ENCODE measurements at regions not wholly inside any gene's neighbourhood (a gene's known extent, or its start where the extent isn't known, plus 50 kb on each side); places are given as distances from the start of the nearest gene placed in this dataset.
"Not testable (repeated sequence)": the region's sequence is repeated elsewhere in the genome, so short reads cannot be mapped to it uniquely, and the experiment has no call there.

DNA sequence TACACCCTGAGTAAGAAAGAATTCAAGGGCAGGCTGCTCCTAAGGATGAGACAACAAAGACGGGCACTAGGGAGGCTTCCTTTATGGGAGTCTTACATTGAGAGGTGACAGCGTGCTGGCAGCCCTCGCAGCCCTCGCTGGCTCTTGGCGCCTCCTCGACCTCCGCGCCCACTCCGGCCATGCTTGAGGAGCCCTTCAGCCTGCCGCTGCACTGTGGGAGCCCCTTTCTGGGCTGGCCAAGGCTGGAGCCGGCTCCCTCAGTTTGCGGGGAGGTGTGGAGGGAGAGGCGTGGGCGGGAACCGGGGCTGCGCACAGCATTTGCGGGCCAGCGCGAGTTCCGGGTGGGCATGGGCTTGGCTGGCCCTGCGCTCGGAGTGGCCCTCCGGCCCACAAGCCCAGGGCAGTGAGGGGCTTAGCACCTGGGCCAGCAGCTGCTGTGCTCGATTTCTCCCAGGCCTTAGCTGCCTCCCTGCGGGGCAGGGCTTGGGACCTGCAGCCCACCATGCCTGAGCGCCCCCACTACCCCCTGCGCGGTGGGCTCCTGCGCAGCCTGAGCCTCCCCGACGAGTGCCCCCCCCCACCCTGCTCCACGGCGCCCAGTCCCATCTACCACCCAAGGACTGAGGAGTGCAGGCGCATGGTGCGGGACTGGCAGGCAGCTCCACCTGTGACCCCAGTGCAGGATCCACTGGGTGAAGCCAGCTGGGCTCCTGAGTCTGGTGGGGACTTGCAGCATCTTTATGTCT, 75.3 kb downstream of the BARX1 start:
- DNase-seq (ENCODE audit: low read depth in 2 of 2) = not testable (repeated sequence)

DNA sequence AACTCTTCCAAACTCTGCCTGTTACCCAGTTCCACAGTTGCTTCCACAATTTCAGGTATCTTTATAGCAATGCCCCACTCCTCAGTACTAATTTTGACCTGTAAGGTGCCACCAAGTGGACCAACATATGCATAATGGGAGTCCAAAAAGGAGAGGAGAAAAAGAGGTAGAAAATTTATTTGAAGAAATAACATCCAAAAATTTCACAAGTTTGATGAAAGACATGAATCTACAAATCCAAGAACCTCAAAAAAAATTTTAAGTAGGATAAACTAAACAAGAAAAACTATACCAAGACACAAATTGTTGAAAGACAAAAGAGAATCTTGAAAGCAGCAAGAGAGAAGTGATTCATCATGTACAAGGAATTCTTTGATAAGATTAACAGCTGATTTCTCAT, 79.8 kb downstream of the BARX1 start:
- no peak for DNase-seq (ENCODE audit: low read depth in 2 of 2)

DNA sequence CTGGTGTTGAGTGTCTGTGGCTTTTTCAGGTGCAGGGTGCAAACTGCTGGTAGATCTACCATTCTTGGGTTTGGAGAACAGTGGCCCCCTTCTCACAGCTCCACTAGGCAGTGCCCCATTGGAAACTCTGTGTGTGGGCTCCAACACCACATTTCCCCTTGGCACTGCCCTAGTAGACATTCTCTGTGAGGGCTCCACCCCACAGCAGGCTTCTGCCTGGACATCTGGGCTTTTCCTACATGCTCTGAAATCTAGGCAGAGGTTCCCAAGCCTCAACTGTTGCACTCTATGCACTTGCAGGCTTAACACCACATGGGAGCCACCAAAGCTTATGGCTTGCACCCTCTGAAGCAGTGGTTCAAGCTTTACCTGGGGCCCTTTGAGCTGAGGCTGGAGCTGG, 80.9 kb downstream of the BARX1 start:
- no peak for DNase-seq (ENCODE audit: low read depth in 2 of 2)

DNA sequence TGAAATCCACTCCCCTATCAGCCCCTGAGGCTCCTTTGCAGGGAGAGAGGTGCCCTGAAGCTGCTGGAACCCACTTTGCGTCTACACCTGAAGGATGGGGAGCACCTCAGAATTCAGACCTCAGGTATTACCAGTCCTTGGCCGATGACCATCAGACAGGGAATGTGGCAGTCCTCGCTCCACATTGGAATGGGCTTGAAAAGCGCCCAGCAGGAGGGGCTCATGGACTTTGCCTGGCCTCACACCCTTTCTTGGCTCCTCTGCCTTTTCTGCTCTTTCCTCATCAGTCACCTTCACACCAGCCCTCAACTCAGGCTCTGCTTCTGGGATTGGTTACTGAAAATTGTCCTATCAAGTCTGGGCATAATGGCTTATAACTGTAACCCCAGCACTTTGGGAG, 83.9 kb downstream of the BARX1 start:
- no peak for DNase-seq (ENCODE audit: low read depth in 2 of 2)

DNA sequence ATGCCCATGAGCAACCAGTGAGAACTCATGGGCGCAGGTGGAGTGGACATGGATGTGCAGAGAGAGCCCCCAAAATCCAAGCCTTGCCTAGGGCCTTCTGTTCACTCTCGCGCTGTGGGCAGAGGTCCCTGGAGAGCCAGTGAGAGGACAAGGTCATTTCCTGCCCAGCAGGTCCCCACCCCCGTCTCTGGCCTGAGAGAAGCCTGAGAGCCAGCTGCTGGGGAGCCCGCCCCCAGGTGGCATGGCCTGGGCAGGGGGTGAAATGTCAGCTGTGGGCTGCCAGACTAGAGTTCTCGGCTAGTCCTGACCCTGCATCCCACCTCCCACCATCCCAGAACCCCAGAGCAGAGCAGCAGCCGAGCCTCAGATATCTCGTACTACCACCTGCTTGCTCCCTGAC, 85.3 kb downstream of the BARX1 start:
- no peak for DNase-seq (ENCODE audit: low read depth in 2 of 2)

DNA sequence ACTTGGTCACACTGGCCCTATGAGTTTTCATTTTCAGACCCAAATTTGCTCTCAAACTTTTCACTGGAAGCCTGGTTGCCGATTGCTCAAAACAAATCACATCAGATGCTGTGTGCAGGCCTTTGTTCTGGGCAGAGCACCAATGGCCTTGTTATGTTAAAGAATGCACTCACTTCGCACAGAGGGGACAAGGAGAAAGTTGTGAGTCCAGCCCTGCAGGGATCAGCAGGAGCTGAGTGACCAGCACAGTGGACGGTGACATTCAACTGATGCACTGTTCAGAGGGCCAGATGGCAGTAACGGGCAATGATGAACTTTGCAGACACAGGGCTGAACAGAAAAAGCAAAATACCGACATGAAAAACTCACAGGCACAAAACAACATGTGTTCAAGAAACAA, 86.1 kb downstream of the BARX1 start:
- DNase-seq (ENCODE audit: low read depth in 2 of 2) = no peak

DNA sequence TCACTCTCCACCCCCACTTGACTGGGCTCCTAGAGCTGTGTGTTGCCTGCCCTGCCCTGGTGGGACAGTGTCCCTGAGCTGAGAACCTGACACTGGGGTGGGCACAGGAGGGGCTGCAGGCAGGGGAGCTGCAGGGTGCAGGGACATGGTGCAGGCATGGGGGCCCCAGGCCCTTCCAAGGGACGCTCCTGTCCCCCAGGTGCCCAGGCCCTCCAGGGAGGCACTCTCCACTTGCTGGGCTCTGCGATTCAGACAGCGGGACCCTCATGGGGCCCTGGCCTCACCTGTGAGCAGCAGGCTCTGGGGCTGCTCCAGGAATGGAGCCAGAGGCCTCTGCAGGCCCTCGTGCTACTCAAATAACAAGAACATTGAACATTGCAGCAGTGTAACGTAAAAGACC, 89.4 kb downstream of the BARX1 start:
- no peak for DNase-seq (ENCODE audit: low read depth in 2 of 2)

DNA sequence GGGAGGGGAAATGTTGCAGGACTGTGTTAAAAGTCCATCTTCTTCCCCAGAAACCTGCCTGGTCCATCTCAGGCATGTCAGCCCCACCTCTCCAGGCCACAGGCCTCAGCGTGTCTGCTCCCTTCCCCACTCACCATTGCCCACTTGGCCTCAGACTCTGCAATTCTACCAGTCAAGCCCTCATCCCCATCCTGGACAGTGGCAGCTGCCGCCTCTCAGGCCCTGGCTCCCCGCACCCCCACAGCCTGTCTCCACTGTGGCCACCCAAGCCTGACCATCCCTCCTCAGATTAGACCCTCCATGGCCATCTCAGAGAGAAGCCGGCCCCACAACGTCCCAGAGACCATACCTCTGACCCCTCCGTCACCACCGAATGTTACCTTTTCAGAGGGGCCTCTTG, 89.9 kb downstream of the BARX1 start:
- no peak for DNase-seq (ENCODE audit: low read depth in 2 of 2)

DNA sequence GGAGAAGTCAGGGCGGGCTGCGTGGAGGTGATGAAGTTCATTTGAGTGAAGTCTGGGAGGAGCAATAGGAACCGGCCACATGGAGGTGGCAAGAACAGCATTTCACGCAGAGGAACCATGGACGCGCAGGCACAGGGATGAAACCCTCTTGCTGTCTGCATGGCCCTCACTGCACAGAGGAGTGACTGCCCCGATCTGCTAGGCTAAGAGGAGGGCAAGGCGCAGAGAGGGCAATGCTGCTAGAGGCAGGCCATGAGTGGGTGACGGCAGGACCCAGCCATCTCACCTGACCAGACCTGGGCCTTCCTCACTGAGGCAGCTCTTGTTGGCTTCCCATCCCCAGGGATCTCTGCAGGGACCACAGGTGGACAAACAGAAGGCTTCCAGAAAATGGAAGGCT, 90.3 kb downstream of the BARX1 start:
- DNase-seq (ENCODE audit: low read depth in 2 of 2) = no peak

DNA sequence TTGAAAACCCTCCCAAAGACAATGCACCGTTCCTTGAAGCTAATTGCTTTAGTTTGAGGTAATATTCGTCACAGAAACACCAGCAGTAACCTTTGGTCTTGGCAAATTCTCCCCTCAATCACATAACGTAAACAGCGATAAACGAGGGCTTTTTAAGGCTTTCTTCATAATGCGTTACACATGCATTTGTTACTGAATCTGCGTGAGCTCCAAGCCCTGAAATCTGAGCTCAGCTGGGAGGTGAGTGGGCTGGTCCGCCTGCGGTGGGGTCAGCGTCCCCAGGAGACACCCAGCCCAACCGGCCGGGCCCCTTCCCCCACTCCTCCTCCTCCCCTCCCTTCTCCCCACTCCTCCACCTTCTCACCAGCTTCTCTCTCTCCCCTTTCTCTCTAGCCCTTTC, 91.1 kb downstream of the BARX1 start:
- no peak for DNase-seq (ENCODE audit: low read depth in 2 of 2)

DNA sequence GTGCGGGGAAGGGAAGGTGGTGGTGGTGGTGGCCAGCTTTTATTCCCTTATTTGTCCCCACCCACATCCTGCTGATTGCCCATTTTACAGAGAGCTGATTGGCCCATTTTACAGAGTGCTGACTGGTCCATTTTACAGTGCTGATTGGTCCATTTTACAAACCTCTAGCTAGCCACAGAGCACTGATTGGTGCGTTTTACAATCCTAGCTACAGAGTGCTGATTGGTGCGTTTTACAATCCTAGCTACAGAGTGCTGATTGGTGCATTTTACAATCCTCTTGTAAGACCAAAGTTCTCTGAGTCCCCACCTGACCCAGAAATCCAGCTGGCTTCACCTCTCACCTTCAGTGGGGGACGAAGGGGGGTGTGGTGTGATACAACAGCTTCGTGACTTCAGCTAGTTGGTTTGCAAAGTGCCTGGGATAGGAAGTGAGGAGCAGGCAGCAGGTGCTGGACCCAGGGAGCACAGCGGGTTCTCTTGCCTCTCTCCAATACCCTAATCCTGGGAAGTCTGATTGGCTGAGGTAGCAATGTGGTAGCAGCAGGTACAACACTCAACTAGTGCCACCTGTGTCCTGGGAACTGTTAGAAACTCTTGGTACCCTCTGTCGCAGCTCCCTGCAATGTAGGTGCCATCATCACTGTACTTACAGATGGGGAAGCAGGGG, 92.1 kb downstream of the BARX1 start:
- no peak for DNase-seq (ENCODE audit: low read depth in 2 of 2)

DNA sequence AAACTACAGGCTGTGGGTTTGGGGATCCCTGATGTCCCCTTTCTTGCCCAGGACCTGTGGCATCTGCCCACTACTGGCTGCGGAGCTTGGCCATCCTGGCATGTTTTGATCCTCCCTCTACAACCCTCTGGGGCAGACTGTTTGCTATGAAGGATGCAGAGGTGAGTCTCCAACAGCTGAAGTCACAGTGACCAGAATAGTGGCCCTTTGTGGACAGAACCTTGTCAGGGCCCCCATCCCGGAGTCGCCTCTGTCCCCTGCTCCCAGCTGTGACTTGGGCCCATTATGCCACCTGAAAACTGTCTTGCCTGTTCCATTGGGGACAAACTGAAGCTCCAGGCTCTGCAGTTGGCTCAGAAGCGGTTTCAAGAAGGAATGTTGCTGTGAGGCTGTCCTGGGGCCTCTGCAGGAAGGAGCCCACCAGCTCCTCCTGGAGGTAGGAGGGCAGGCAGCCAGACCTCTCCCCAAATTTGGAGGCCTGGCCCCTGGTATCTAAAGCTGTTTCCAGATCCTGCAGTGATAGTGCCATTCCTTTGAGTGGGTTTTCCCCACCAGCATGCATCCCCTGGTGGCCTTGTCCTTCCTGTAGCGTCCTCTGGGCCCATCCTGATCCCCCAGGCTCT, 93.3 kb downstream of the BARX1 start:
- DNase-seq (ENCODE audit: low read depth in 2 of 2) = no peak

DNA sequence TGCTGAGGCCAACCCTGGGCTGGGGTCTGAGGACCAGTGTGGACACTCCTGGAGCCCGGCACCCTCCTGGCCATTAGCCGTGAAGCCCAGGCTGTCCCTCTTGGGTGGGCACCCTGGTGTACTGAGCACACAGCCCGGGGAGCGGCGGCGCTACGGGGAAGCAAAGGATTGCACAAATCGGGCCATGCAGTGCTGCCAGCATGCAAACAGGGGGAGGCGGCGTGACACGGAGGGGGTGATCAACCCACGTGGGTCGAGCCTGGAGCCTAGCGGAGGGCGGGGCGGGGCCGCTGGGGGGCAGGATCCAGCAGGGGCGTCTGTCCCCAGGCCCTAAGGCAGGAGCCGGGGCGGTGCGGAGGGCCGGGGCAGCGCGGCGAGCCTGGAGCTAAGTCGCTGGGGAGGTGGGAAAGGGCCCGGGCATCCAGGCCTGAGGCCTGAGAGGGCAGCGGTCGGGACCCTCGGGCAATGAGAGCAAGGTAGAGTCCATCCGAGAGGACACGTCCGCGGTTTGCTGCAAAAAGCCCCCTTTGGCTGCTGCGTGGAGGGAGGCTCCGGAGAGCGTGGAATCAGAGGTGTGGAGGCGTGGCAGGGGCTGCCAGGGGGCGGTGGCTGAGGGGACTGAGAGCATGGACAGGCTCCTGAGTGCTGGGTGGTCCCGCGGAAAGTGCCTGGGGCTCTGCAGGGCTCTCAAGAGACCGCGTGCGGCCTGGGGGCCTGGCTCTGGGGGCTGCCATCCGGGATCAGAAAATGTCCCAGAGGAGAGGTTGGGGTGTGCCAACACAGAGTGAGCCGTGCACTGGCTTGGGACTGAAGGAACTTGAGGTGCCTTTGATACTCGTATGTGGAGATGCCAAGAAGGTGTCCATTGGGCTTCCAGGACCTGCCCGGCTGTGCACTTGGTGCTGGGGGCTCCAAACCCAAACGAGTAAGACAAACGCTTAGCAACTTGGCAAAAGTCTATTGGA, 94.2 kb downstream of the BARX1 start:
- DNase-seq (ENCODE audit: low read depth in 2 of 2) = no peak

DNA sequence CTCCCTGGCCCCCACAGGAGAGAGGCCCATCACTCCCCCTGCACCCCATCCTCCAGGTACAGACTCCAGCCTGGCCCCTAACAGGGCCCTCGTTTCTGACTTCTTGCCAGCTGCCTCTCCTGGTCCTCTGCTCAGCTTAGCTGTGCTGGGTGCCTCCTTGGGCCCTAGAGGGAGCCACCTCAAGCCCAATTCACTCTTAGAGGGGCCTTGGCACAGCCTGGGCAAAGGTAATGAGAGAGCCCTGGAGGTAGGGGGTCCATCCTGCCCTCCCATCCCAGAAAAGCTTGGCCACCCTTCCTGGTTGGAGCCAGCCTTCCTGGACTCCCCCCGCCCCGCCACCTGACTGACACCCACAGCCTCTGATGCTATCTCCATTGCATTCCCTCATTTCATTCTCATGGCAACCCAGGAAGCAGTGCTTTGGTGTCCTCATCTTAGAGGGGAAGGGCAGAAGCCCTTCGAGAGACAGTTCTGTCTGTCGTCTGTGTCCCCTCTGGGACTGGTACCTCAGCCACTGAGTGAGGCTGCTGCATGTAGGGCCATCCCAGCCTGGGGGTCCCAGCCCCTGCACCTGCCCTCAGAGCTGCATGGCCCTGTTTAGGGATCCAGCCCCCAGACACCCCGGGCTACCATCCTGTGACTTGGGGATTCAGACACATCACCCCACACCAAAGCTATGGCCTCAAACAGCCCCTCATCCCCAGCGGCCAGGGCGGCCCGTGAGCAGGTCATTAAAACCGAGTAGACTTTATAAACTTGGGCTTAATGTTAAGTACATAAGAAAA, 95.5 kb downstream of the BARX1 start:
- no peak for DNase-seq (ENCODE audit: low read depth in 2 of 2)

DNA sequence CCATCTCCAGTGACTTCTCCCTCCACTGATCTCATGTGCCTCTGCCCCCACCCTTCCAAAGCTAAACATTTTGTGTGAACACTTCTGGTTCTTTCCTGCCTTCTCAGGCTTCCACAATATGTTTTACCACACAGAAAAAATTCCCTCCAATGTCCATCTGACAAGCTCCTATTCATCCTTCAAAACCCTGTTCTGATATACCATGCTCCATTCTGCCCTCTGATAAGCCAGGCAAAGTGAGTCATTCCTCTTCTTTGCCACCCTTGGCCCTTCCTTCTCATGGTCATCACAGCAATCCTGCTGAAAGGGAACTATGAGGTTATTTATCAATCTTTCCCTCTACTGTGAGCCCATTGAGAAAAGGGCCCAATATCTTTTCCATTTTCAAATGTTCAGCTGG, 97.6 kb downstream of the BARX1 start:
- no peak for DNase-seq (ENCODE audit: low read depth in 2 of 2)

DNA sequence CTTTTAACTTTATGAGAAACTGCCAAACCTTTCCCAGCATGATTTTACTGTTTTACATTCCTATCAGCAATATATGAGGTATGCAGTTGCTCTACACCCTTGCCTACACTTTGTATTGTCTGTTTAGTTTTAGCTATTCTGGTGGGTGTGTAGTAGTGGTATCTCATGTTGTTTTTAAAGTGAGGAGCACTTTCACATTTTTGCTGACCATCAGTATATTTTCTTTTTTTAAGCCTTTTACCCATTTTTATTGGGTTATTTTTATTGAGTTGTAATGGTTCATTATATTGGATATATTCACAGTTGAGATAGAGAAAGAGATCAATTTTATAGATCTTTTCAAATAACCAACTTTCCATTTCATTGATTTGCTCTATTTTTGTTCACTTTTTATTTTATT, 102.4 kb downstream of the BARX1 start:
- no peak for DNase-seq (ENCODE audit: low read depth in 2 of 2)

DNA sequence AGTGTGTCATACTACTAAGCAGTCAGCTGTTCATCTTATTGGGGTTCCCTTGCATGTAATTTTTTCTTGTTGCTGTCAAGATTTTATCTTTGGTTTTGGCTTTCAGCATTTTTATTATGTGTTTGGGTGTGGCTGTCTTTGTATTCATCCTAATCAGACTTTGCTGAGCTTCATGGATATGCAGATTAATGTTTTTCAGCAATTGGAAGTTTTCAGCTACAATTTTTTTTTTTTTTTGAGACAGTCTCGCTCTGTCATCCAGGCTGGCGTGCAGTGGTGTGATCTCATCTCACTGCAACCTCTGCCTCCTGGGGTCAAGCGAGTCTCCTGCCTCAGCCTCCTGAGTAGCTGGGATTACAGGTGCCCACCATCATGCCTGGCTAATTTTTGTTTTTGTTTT, 108.8 kb downstream of the BARX1 start:
- DNase-seq (ENCODE audit: low read depth in 2 of 2) = no peak

DNA sequence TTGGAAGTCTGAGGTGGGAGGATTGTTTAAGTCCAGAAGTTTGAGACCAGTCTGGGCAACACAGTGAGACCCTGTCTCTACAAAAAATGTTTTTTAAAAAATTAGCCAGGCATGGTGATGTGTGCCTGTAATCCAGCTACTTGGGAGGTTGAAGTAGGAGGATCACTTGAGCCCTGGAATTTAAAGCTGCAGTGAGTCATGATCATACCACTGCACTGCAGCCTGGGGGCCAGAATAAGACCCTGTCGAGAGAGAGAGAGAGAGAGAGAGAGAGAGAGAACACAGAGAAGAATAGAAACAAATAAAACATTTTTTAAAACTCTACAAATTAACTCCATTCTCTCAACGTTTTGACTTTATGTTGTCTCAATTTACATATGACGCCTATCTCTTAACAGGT, 111.8 kb downstream of the BARX1 start:
- no peak for DNase-seq (ENCODE audit: low read depth in 2 of 2)

DNA sequence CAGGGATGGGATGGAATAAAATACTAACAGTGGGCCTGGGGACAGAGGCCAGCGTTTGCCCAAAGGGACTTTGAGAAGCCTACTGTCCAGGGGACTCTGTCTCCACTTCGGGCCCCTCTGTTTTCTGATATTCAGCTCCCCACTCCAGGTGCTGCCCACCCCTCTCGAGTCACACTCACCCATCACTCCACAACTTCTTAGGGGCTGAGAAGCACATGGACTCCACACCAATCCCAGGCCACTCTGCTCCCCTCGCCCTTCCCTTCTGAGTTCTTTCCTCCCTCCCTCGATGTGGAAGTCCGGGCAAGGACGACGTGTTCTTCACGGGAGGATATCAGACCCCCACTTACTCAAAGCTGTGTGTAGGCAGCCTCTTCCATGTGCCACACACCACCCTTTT, 124.5 kb downstream of the BARX1 start:
- no peak for DNase-seq (ENCODE audit: low read depth in 2 of 2)

DNA sequence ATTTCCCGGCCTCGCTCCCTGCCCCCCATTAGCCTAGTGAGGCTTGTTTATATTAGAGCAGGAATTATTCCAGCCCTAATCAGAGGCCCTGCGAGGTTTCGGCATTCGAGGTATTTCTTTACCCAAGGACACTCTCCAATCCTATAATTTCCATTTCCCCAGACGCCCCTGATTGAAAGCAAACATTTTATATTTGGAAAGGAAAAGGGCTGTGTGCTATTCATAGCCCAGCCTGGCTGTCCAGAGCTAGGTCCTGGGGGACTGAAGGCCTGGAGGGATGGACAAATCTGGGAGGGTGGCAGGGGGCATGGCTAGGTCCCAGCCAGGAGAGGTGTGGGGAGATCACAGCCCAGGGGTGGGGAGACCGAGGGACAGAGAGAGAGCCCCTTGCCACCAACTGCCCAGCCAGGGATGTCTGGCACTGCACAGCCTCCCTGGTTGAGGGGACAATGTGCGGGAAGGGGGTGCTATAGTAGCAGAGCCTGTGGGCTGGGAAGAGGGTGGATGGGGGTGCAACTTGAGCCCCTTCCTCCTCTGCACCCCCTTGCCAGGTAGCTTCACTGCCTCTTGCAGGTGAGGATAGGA, 125.1 kb downstream of the BARX1 start:
- DNase-seq (ENCODE audit: low read depth in 2 of 2) = no peak

Measured in stimulated activated CD4-positive, alpha-beta T cell treated with anti-CD3 and anti-CD28 coated beads, Interleukin-12 subunit alpha, Interleukin-12 subunit beta, amount 100 ng/mL, for 24 hours (primary cell).